ENCODE measurements at regions not wholly inside any gene's neighbourhood (a gene's known extent, or its start where the extent isn't known, plus 50 kb on each side); places are given as distances from the start of the nearest gene placed in this dataset.

DNA sequence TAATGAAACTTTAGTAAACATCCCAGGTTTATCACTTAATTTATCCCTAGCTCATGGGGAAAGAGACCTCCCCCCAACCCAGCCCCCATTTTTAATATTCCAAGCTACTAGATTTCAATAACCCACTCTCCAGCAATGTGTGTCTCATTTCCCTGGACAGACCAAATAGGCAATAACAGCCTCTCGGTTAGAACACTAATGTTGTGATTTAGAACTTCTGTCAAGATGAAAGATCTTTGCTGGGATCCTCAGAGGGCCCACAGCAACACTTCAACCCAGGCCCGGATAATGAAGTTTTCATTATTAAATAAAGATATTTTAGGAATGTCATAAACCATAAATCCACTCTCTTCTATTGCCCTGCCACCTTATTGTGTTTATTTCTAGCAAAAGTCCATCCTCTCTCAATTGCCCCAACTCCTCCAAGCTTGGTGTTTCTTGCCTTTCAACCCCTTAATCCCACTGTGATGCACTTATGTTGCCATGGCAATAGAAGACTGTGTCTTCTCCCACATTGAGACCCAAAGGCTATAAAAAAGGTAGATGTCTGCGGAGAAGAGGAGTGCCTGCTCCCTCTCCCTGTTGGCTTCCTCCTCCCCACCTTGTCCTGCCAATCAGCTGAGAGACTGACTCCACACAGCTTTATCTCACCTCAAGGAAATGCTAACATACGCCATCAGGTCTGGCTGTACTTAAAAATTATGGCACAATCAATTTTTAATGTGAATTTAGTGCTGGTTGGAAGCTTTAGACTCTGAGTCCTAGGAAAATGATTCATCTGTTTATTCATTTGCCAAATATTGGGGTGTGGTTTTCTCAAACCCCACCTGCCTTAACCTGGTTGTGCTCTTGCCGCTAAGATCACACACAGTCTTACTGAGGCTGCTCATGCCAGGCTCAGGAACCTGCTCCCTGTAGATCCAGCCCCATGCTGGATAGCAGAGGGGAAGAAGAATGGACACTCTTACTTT is 258.3 kb upstream of the CAMK1G start:
- Mint-ChIP-seq H3K4me1 (peaks cover 2% of the 10 kb centered on the region; the same call in 2 of the 3 replicates), H3K27ac (no peak overlapping the region), H3K9me3 (peaks cover 3% of the 10 kb centered on the region), H3K27me3 (ENCODE audit: insufficient read depth, low read depth, poor library complexity) (no peaks in the 10 kb centered on the region), H3K36me3 (ENCODE audit: low read depth) (no peaks in the 10 kb centered on the region), H3K4me3 (no peak overlapping the region)
- H4K20me1 ChIP-seq (replicated peaks; ENCODE audit: insufficient read depth), result no peaks in the 10 kb centered on the region
- H3K27ac ChIP-seq (ENCODE audit: low read depth), result no peak overlapping the region
- DNase-seq (ENCODE audit: low spot score) (no peak), ATAC-seq (no peak)
- H3K27me3 ChIP-seq (ENCODE audit: insufficient read depth), result no peaks in the 10 kb centered on the region
- 0 out of 2 replicates have a peak overlapping the region, but pooled peaks have one; percentile 52 for H2AFZ ChIP-seq
- H3F3A ChIP-seq (replicated peaks; ENCODE audit: low read depth), result no peaks in the 10 kb centered on the region
- H3K9me2 ChIP-seq (ENCODE audit: insufficient read depth), result no peaks in the 10 kb centered on the region
- H3K4me1 ChIP-seq (ENCODE audit: insufficient read depth), result no peaks in the 10 kb centered on the region
- H3K79me2 ChIP-seq (replicated peaks; ENCODE audit: insufficient read depth), result no peaks in the 10 kb centered on the region
- no peaks in the 10 kb centered on the region for H3K36me3 ChIP-seq (ENCODE audit: insufficient read depth)
- no peak overlapping the region for H3K4me2 ChIP-seq
- no peak overlapping the region for H3K4me3 ChIP-seq
- TF ChIP-seq, protein P1, sequence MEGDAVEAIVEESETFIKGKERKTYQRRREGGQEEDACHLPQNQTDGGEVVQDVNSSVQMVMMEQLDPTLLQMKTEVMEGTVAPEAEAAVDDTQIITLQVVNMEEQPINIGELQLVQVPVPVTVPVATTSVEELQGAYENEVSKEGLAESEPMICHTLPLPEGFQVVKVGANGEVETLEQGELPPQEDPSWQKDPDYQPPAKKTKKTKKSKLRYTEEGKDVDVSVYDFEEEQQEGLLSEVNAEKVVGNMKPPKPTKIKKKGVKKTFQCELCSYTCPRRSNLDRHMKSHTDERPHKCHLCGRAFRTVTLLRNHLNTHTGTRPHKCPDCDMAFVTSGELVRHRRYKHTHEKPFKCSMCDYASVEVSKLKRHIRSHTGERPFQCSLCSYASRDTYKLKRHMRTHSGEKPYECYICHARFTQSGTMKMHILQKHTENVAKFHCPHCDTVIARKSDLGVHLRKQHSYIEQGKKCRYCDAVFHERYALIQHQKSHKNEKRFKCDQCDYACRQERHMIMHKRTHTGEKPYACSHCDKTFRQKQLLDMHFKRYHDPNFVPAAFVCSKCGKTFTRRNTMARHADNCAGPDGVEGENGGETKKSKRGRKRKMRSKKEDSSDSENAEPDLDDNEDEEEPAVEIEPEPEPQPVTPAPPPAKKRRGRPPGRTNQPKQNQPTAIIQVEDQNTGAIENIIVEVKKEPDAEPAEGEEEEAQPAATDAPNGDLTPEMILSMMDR (conservative IDR thresholded peaks at IDR 0.05; ENCODE audit: low read depth in 2 of 2), result no peak
- TF ChIP-seq ZNF331 (CRISPR knock-in tag; IDR thresholded peaks at IDR 0.05; ENCODE audit: low read depth) (no peak), STAT1 (IDR thresholded peaks at IDR 0.05; ENCODE audit: unreplicated experiment) (no peak), JUNB (IDR thresholded peaks at IDR 0.05; ENCODE audit: unreplicated experiment) (no peak), EZH2 (IDR thresholded peaks at IDR 0.05; ENCODE audit: low read depth, unreplicated experiment) (no peak), EZH2phosphoT487 (IDR thresholded peaks at IDR 0.05; ENCODE audit: unreplicated experiment) (no peak), NANOG (IDR thresholded peaks at IDR 0.05; ENCODE audit: borderline replicate concordance) (no peak), ZNF114 (CRISPR knock-in tag; IDR thresholded peaks at IDR 0.05) (no peak)
- TF ChIP-seq, protein P2, sequence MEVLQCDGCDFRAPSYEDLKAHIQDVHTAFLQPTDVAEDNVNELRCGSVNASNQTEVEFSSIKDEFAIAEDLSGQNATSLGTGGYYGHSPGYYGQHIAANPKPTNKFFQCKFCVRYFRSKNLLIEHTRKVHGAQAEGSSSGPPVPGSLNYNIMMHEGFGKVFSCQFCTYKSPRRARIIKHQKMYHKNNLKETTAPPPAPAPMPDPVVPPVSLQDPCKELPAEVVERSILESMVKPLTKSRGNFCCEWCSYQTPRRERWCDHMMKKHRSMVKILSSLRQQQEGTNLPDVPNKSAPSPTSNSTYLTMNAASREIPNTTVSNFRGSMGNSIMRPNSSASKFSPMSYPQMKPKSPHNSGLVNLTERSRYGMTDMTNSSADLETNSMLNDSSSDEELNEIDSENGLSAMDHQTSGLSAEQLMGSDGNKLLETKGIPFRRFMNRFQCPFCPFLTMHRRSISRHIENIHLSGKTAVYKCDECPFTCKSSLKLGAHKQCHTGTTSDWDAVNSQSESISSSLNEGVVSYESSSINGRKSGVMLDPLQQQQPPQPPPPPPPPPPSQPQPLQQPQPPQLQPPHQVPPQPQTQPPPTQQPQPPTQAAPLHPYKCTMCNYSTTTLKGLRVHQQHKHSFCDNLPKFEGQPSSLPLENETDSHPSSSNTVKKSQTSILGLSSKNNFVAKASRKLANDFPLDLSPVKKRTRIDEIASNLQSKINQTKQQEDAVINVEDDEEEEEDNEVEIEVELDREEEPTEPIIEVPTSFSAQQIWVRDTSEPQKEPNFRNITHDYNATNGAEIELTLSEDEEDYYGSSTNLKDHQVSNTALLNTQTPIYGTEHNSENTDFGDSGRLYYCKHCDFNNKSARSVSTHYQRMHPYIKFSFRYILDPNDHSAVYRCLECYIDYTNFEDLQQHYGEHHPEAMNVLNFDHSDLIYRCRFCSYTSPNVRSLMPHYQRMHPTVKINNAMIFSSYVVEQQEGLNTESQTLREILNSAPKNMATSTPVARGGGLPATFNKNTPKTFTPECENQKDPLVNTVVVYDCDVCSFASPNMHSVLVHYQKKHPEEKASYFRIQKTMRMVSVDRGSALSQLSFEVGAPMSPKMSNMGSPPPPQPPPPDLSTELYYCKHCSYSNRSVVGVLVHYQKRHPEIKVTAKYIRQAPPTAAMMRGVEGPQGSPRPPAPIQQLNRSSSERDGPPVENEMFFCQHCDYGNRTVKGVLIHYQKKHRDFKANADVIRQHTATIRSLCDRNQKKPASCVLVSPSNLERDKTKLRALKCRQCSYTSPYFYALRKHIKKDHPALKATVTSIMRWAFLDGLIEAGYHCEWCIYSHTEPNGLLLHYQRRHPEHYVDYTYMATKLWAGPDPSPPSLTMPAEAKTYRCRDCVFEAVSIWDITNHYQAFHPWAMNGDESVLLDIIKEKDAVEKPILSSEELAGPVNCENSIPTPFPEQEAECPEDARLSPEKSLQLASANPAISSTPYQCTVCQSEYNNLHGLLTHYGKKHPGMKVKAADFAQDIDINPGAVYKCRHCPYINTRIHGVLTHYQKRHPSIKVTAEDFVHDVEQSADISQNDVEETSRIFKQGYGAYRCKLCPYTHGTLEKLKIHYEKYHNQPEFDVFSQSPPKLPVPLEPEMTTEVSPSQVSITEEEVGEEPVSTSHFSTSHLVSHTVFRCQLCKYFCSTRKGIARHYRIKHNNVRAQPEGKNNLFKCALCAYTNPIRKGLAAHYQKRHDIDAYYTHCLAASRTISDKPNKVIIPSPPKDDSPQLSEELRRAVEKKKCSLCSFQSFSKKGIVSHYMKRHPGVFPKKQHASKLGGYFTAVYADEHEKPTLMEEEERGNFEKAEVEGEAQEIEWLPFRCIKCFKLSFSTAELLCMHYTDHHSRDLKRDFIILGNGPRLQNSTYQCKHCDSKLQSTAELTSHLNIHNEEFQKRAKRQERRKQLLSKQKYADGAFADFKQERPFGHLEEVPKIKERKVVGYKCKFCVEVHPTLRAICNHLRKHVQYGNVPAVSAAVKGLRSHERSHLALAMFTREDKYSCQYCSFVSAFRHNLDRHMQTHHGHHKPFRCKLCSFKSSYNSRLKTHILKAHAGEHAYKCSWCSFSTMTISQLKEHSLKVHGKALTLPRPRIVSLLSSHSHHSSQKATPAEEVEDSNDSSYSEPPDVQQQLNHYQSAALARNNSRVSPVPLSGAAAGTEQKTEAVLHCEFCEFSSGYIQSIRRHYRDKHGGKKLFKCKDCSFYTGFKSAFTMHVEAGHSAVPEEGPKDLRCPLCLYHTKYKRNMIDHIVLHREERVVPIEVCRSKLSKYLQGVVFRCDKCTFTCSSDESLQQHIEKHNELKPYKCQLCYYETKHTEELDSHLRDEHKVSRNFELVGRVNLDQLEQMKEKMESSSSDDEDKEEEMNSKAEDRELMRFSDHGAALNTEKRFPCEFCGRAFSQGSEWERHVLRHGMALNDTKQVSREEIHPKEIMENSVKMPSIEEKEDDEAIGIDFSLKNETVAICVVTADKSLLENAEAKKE (CRISPR knock-in tag; IDR thresholded peaks at IDR 0.05), result no peak
- TF ChIP-seq, protein P3, sequence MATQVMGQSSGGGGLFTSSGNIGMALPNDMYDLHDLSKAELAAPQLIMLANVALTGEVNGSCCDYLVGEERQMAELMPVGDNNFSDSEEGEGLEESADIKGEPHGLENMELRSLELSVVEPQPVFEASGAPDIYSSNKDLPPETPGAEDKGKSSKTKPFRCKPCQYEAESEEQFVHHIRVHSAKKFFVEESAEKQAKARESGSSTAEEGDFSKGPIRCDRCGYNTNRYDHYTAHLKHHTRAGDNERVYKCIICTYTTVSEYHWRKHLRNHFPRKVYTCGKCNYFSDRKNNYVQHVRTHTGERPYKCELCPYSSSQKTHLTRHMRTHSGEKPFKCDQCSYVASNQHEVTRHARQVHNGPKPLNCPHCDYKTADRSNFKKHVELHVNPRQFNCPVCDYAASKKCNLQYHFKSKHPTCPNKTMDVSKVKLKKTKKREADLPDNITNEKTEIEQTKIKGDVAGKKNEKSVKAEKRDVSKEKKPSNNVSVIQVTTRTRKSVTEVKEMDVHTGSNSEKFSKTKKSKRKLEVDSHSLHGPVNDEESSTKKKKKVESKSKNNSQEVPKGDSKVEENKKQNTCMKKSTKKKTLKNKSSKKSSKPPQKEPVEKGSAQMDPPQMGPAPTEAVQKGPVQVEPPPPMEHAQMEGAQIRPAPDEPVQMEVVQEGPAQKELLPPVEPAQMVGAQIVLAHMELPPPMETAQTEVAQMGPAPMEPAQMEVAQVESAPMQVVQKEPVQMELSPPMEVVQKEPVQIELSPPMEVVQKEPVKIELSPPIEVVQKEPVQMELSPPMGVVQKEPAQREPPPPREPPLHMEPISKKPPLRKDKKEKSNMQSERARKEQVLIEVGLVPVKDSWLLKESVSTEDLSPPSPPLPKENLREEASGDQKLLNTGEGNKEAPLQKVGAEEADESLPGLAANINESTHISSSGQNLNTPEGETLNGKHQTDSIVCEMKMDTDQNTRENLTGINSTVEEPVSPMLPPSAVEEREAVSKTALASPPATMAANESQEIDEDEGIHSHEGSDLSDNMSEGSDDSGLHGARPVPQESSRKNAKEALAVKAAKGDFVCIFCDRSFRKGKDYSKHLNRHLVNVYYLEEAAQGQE (IDR thresholded peaks at IDR 0.05; ENCODE audit: unreplicated experiment), result no peak
- TF ChIP-seq, protein P4, sequence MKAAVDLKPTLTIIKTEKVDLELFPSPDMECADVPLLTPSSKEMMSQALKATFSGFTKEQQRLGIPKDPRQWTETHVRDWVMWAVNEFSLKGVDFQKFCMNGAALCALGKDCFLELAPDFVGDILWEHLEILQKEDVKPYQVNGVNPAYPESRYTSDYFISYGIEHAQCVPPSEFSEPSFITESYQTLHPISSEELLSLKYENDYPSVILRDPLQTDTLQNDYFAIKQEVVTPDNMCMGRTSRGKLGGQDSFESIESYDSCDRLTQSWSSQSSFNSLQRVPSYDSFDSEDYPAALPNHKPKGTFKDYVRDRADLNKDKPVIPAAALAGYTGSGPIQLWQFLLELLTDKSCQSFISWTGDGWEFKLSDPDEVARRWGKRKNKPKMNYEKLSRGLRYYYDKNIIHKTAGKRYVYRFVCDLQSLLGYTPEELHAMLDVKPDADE (IDR thresholded peaks at IDR 0.05), result no peak

Data from GM23338 (cell line).